WTC11 (cell line): ENCODE measurements at regions not wholly inside any gene's neighbourhood (a gene's known extent, or its start where the extent isn't known, plus 50 kb on each side); places are given as distances from the start of the nearest gene placed in this dataset.

Experiments
- ATAC-seq: fragments of 200-7000 bp; cut with Tn5 transposase; 2 replicates; pipeline ENCODE4 v1.10.0; 2021; ENCODE audit warnings: mild to moderate bottlenecking, moderate library complexity
- CTCF ChIA-PET: fragments of 300-600 bp; sonication (Branson Sonifier 250); formaldehyde crosslinking; loops from one replicate; lab custom pipeline; 2021; ENCODE audit warnings: antibody characterized with exemption; lab: Charles Lee
- POLR2A ChIA-PET: fragments of 350-600 bp; sonication (Branson Sonifier 250); formaldehyde crosslinking; loops from one replicate; lab custom pipeline; 2021; ENCODE audit warnings: antibody characterized with exemption; lab: Charles Lee
- DNase-seq: peaks from one replicate; pipeline ENCODE4 v3.0.0; 2021; ENCODE audit warnings: low spot score
- H3K27ac Mint-ChIP-seq: 2 replicates; pipeline ENCODE4 v1.8.0; 2021; ENCODE audit warnings: mixed read lengths
- H3K27me3 Mint-ChIP-seq: 2 replicates; pipeline ENCODE4 v1.8.0; 2021; ENCODE audit warnings: low read depth, mild to moderate bottlenecking, moderate library complexity, mixed read lengths
- H3K36me3 Mint-ChIP-seq: 2 replicates; pipeline ENCODE4 v1.8.0; 2021; ENCODE audit warnings: mixed read lengths
- H3K4me1 Mint-ChIP-seq: 2 replicates; pipeline ENCODE4 v1.8.0; 2022; ENCODE audit warnings: mixed read lengths
- H3K4me3 Mint-ChIP-seq: 2 replicates; pipeline ENCODE4 v1.8.0; 2021; ENCODE audit warnings: mild to moderate bottlenecking, moderate library complexity, mixed read lengths
- H3K9me3 Mint-ChIP-seq: 2 replicates; pipeline ENCODE4 v1.8.0; 2021; ENCODE audit warnings: mixed read lengths
- ATF1 ChIP-seq: sonication (generic); formaldehyde crosslinking; IDR thresholded peaks from 2 replicates; pipeline ENCODE4 v1.8.1; 2023; ENCODE audit warnings: mild to moderate bottlenecking, moderate library complexity, missing genetic modification reagents
- EMX1 ChIP-seq: fragments of 250-450 bp; sonication (Bioruptor Pico); IDR thresholded peaks from 2 replicates; pipeline ENCODE4 v1.8.0; 2021; ENCODE audit warnings: mild to moderate bottlenecking
- FOXK1 ChIP-seq: sonication (generic); formaldehyde crosslinking; IDR thresholded peaks from 2 replicates; pipeline ENCODE4 v1.8.0; 2022; ENCODE audit warnings: mild to moderate bottlenecking, moderate library complexity, missing genetic modification reagents
- JAZF1 ChIP-seq: fragments of 250-450 bp; sonication (Bioruptor Pico); IDR thresholded peaks from 2 replicates; pipeline ENCODE4 v1.9.0; 2021; ENCODE audit warnings: moderate library complexity, mild to moderate bottlenecking, inconsistent platforms
- MXD4 ChIP-seq: fragments of 250-450 bp; sonication (Bioruptor Pico); IDR thresholded peaks from 2 replicates; pipeline ENCODE4 v1.8.0; 2021; ENCODE audit warnings: mild to moderate bottlenecking, moderate library complexity, borderline replicate concordance
- SMAD4 ChIP-seq: sonication (generic); formaldehyde crosslinking; IDR thresholded peaks from 2 replicates; pipeline ENCODE4 v1.8.0; 2022; ENCODE audit warnings: mild to moderate bottlenecking, missing genetic modification reagents
- SOX15 ChIP-seq: fragments of 250-450 bp; sonication (Bioruptor Pico); IDR thresholded peaks from 2 replicates; pipeline ENCODE4 v1.9.0; 2021; ENCODE audit warnings: mild to moderate bottlenecking
- TEAD4 ChIP-seq: sonication (generic); formaldehyde crosslinking; IDR thresholded peaks from 2 replicates; pipeline ENCODE4 v1.8.0; 2022; ENCODE audit warnings: mild to moderate bottlenecking, missing genetic modification reagents
- TP53 ChIP-seq: sonication (generic); formaldehyde crosslinking; IDR thresholded peaks from 2 replicates; pipeline ENCODE4 v1.8.1; 2023; ENCODE audit warnings: mild to moderate bottlenecking, missing genetic modification reagents
- ZNF317 ChIP-seq: sonication (generic); formaldehyde crosslinking; IDR thresholded peaks from 2 replicates; pipeline ENCODE4 v1.8.1; 2023; ENCODE audit warnings: low read depth, mild to moderate bottlenecking, moderate library complexity, missing genetic modification reagents, borderline replicate concordance
- ZNF671 ChIP-seq: fragments of 250-450 bp; sonication (Bioruptor Pico); IDR thresholded peaks from 2 replicates; pipeline ENCODE4 v1.8.0; 2021; ENCODE audit warnings: mild to moderate bottlenecking
- TF ChIP-seq, protein P1 (sequence below): fragments of 250-450 bp; sonication (Bioruptor Pico); IDR thresholded peaks from 2 replicates; pipeline ENCODE4 v2.1.2; 2022; ENCODE audit warnings: mild to moderate bottlenecking, moderate library complexity
- TF ChIP-seq, protein P2 (sequence below): fragments of 250-450 bp; sonication (Bioruptor Pico); IDR thresholded peaks from 2 replicates; pipeline ENCODE4 v1.9.0; 2021; ENCODE audit warnings: mild to moderate bottlenecking
- TF ChIP-seq, protein P3 (sequence below): sonication (generic); formaldehyde crosslinking; conservative IDR thresholded peaks from 2 replicates; pipeline ENCODE4 v1.8.1; 2023; ENCODE audit warnings: mild to moderate bottlenecking, low read depth, missing genetic modification reagents, moderate library complexity
- TF ChIP-seq, protein P4 (sequence below): sonication (generic); formaldehyde crosslinking; IDR thresholded peaks from 2 replicates; pipeline ENCODE4 v1.8.1; 2023; ENCODE audit warnings: mild to moderate bottlenecking, moderate library complexity, missing genetic modification reagents
- TF ChIP-seq, protein P5 (sequence below): fragments of 200-600 bp; IDR thresholded peaks from 2 replicates; pipeline ENCODE4 v1.8.0; 2022; ENCODE audit warnings: antibody characterized with exemption
- TF ChIP-seq, protein P6 (sequence below): sonication (generic); formaldehyde crosslinking; IDR thresholded peaks from 2 replicates; pipeline ENCODE4 v1.8.0; 2023; ENCODE audit warnings: missing genetic modification reagents, mild to moderate bottlenecking, borderline replicate concordance

DNA sequence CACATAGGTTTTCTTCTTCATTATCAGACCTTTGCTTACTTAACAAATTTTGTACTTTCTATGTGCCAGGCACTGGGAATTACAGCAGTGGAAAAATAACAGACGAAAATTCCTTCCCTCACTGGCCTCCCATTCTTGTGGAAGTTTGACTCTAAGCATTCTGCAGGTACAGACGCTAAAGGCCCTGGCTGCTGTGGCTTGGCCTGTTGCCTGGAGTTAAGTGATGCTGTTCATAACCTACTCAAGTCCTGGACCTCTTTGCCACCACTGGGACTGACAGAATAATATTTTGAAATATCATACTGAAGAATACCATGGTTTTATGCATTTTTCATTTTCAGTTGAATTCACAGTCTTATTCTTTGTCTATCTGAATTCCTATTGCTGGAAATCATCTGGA is 97.3 kb upstream of the SPATA31C2 start:
- Mint-ChIP-seq H3K4me1 (0 out of 2 replicates have a peak, but pooled peaks cover 11% of the 10 kb centered on the region), H3K27ac (no peak overlapping the region), H3K9me3 (peaks cover 18% of the 10 kb centered on the region), H3K27me3 (no peaks in the 10 kb centered on the region; the same call in 1 of the 2 replicates), H3K4me3 (no peak overlapping the region), H3K36me3 (no peaks in the 10 kb centered on the region)
- no peak for TF ChIP-seq ZNF671 (CRISPR knock-in tag)
- TF ChIP-seq, protein P1, sequence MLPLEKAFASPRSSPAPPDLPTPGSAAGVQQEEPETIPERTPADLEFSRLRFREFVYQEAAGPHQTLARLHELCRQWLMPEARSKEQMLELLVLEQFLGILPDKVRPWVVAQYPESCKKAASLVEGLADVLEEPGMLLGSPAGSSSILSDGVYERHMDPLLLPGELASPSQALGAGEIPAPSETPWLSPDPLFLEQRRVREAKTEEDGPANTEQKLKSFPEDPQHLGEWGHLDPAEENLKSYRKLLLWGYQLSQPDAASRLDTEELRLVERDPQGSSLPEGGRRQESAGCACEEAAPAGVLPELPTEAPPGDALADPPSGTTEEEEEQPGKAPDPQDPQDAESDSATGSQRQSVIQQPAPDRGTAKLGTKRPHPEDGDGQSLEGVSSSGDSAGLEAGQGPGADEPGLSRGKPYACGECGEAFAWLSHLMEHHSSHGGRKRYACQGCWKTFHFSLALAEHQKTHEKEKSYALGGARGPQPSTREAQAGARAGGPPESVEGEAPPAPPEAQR (CRISPR knock-in tag): no peak
- TF ChIP-seq, protein P2, sequence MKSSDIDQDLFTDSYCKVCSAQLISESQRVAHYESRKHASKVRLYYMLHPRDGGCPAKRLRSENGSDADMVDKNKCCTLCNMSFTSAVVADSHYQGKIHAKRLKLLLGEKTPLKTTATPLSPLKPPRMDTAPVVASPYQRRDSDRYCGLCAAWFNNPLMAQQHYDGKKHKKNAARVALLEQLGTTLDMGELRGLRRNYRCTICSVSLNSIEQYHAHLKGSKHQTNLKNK (CRISPR knock-in tag): no peak
- no peak for TF ChIP-seq SMAD4
- TF ChIP-seq, protein P3, sequence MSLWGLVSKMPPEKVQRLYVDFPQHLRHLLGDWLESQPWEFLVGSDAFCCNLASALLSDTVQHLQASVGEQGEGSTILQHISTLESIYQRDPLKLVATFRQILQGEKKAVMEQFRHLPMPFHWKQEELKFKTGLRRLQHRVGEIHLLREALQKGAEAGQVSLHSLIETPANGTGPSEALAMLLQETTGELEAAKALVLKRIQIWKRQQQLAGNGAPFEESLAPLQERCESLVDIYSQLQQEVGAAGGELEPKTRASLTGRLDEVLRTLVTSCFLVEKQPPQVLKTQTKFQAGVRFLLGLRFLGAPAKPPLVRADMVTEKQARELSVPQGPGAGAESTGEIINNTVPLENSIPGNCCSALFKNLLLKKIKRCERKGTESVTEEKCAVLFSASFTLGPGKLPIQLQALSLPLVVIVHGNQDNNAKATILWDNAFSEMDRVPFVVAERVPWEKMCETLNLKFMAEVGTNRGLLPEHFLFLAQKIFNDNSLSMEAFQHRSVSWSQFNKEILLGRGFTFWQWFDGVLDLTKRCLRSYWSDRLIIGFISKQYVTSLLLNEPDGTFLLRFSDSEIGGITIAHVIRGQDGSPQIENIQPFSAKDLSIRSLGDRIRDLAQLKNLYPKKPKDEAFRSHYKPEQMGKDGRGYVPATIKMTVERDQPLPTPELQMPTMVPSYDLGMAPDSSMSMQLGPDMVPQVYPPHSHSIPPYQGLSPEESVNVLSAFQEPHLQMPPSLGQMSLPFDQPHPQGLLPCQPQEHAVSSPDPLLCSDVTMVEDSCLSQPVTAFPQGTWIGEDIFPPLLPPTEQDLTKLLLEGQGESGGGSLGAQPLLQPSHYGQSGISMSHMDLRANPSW (CRISPR knock-in tag): no peak
- TF ChIP-seq, protein P4, sequence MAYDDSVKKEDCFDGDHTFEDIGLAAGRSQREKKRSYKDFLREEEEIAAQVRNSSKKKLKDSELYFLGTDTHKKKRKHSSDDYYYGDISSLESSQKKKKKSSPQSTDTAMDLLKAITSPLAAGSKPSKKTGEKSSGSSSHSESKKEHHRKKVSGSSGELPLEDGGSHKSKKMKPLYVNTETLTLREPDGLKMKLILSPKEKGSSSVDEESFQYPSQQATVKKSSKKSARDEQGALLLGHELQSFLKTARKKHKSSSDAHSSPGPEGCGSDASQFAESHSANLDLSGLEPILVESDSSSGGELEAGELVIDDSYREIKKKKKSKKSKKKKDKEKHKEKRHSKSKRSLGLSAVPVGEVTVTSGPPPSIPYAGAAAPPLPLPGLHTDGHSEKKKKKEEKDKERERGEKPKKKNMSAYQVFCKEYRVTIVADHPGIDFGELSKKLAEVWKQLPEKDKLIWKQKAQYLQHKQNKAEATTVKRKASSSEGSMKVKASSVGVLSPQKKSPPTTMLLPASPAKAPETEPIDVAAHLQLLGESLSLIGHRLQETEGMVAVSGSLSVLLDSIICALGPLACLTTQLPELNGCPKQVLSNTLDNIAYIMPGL (CRISPR knock-in tag): no peak
- TF ChIP-seq TP53 (CRISPR knock-in tag): no peak
- ATAC-seq (no peak), DNase-seq (no peak)
- CTCF ChIA-PET: interaction anchor here (1.5 kb wide), 1 partner anchor 11 kb away, joined by 7 read pairs; no protein-coding TSS in a partner anchor
- POLR2A ChIA-PET: no interaction called here

DNA sequence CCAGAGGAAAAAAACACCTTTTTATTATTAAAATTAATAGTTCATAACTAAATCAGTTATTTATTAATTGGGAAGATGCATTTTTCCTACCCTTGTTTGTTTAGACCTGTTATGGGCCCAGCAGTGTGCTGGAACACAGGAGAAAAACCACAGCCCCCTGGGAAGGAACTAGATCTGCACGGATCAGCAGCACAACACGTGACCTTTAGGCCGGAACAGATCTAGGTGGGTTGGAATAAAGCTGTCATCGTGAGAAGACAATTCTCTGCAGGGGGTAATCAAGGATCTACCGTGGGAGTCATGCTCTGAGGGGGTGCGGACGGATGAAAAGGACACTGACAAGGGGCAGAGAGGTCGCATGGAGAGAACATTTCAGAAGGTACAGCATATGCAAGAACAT is 95.8 kb upstream of the SPATA31C2 start:
- Mint-ChIP-seq H3K36me3 (no peaks in the 10 kb centered on the region), H3K27me3 (no peaks in the 10 kb centered on the region; the same call in 1 of the 2 replicates), H3K27ac (no peak overlapping the region), H3K9me3 (peaks cover 22% of the 10 kb centered on the region), H3K4me1 (peaks cover 18% of the 10 kb centered on the region), H3K4me3 (no peak overlapping the region)
- TF ChIP-seq FOXK1 (no peak), TP53 (CRISPR knock-in tag) (no peak), MXD4 (no peak), ZNF317 (no peak), ATF1 (CRISPR knock-in tag) (no peak), SOX15 (CRISPR knock-in tag) (no peak), EMX1 (CRISPR knock-in tag) (no peak), JAZF1 (CRISPR knock-in tag) (no peak), TEAD4 (CRISPR knock-in tag) (no peak)
- TF ChIP-seq, protein P5, sequence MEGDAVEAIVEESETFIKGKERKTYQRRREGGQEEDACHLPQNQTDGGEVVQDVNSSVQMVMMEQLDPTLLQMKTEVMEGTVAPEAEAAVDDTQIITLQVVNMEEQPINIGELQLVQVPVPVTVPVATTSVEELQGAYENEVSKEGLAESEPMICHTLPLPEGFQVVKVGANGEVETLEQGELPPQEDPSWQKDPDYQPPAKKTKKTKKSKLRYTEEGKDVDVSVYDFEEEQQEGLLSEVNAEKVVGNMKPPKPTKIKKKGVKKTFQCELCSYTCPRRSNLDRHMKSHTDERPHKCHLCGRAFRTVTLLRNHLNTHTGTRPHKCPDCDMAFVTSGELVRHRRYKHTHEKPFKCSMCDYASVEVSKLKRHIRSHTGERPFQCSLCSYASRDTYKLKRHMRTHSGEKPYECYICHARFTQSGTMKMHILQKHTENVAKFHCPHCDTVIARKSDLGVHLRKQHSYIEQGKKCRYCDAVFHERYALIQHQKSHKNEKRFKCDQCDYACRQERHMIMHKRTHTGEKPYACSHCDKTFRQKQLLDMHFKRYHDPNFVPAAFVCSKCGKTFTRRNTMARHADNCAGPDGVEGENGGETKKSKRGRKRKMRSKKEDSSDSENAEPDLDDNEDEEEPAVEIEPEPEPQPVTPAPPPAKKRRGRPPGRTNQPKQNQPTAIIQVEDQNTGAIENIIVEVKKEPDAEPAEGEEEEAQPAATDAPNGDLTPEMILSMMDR: no peak
- TF ChIP-seq, protein P6, sequence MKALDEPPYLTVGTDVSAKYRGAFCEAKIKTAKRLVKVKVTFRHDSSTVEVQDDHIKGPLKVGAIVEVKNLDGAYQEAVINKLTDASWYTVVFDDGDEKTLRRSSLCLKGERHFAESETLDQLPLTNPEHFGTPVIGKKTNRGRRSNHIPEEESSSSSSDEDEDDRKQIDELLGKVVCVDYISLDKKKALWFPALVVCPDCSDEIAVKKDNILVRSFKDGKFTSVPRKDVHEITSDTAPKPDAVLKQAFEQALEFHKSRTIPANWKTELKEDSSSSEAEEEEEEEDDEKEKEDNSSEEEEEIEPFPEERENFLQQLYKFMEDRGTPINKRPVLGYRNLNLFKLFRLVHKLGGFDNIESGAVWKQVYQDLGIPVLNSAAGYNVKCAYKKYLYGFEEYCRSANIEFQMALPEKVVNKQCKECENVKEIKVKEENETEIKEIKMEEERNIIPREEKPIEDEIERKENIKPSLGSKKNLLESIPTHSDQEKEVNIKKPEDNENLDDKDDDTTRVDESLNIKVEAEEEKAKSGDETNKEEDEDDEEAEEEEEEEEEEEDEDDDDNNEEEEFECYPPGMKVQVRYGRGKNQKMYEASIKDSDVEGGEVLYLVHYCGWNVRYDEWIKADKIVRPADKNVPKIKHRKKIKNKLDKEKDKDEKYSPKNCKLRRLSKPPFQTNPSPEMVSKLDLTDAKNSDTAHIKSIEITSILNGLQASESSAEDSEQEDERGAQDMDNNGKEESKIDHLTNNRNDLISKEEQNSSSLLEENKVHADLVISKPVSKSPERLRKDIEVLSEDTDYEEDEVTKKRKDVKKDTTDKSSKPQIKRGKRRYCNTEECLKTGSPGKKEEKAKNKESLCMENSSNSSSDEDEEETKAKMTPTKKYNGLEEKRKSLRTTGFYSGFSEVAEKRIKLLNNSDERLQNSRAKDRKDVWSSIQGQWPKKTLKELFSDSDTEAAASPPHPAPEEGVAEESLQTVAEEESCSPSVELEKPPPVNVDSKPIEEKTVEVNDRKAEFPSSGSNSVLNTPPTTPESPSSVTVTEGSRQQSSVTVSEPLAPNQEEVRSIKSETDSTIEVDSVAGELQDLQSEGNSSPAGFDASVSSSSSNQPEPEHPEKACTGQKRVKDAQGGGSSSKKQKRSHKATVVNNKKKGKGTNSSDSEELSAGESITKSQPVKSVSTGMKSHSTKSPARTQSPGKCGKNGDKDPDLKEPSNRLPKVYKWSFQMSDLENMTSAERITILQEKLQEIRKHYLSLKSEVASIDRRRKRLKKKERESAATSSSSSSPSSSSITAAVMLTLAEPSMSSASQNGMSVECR (CRISPR knock-in tag): no peak
- ATAC-seq (no peak), DNase-seq (no peak)
- ChIA-PET POLR2A (no interaction called here), CTCF (no interaction called here)
